ENCODE measurements at regions not wholly inside any gene's neighbourhood (a gene's known extent, or its start where the extent isn't known, plus 50 kb on each side); places are given as distances from the start of the nearest gene placed in this dataset.

DNA sequence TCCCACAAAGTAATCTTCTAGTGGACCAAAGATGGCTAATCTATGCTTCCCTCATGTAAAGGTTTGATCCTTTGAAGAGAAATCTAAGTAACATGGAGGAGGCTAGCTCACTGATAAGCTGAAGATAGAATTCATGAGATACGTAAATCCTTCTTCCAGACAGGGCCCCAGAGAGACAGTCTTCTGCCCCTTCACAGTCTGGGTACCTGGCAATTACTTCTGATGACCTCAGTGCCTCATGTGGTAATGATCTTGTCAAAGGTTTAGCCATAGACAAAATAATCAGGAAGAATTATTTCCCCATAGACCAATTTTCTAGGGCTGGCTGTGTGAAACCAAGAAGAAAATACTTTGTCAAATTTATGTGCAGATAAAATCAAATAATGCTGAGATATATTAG, 495.8 kb downstream of the METTL4 start:
- Mint-ChIP-seq H3K27me3 (ENCODE audit: low read depth) (no peaks in the 10 kb centered on the region), H3K4me3 (no peak overlapping the region), H3K27ac (no peak overlapping the region), H3K9me3 (no peaks in the 10 kb centered on the region), H3K4me1 (no peaks in the 10 kb centered on the region), H3K36me3 (no peaks in the 10 kb centered on the region)
- TF ChIP-seq, protein P1, sequence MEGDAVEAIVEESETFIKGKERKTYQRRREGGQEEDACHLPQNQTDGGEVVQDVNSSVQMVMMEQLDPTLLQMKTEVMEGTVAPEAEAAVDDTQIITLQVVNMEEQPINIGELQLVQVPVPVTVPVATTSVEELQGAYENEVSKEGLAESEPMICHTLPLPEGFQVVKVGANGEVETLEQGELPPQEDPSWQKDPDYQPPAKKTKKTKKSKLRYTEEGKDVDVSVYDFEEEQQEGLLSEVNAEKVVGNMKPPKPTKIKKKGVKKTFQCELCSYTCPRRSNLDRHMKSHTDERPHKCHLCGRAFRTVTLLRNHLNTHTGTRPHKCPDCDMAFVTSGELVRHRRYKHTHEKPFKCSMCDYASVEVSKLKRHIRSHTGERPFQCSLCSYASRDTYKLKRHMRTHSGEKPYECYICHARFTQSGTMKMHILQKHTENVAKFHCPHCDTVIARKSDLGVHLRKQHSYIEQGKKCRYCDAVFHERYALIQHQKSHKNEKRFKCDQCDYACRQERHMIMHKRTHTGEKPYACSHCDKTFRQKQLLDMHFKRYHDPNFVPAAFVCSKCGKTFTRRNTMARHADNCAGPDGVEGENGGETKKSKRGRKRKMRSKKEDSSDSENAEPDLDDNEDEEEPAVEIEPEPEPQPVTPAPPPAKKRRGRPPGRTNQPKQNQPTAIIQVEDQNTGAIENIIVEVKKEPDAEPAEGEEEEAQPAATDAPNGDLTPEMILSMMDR (IDR thresholded peaks at IDR 0.05; ENCODE audit: unreplicated experiment) = no peak
- no peak for DNase-seq (ENCODE audit: low spot score in 2 of 2, unreplicated experiment in 2 of 2)

DNA sequence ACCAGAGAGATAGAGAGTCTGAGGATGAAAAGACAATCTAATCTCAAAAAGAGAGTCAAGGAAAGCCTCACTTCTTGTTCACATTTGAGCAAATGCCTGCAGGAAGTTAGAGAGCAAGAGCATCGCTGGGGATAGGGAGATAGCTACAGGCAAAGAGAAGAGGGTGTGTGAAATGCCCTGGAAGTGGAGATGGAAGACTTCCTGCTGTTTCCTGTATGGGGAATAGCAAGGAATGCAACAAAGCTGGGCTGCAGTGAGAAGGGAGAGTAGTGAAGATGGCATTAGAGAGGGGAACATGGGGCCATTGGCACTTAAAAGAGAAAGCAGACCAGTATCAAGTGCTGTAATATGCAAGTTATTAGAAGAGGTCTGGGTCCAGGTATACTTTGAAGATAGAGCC, 488.6 kb downstream of the METTL4 start:
- no peaks in the 10 kb centered on the region for H3K9me3 Mint-ChIP-seq
- H3K4me1 Mint-ChIP-seq = no peaks in the 10 kb centered on the region
- no peaks in the 10 kb centered on the region for H3K27me3 Mint-ChIP-seq (ENCODE audit: low read depth)
- no peaks in the 10 kb centered on the region for H3K36me3 Mint-ChIP-seq
- no peak overlapping the region for H3K4me3 Mint-ChIP-seq
- no peak overlapping the region for H3K27ac Mint-ChIP-seq
- TF ChIP-seq, protein P1 (IDR thresholded peaks at IDR 0.05; ENCODE audit: unreplicated experiment) = no peak
- no peak for DNase-seq (ENCODE audit: low spot score in 2 of 2, unreplicated experiment in 2 of 2)

DNA sequence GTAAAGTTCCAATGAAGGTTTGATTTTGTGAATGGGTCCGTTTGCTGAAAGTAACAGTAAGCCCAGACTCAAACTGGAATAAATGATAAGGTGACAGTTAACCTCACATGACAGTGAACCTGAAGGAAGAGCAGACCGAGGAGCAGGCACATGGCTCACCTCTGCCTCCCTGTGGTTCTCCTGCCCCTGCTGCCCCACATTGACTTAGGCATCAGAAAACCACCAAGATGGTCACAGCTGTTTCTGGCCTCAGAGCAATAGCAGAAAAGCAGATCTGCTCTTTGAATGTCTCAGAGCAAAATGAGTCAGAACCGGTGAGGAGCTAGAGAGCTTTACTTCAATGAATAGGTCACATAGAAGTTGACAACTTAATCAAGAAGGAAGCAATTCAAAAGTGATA, 487.6 kb downstream of the METTL4 start:
- no peak overlapping the region for H3K27ac Mint-ChIP-seq
- TF ChIP-seq, protein P1 (IDR thresholded peaks at IDR 0.05; ENCODE audit: unreplicated experiment) = no peak
- H3K9me3 Mint-ChIP-seq = no peaks in the 10 kb centered on the region
- no peak overlapping the region for H3K4me3 Mint-ChIP-seq
- H3K4me1 Mint-ChIP-seq = no peaks in the 10 kb centered on the region
- no peaks in the 10 kb centered on the region for H3K27me3 Mint-ChIP-seq (ENCODE audit: low read depth)
- DNase-seq (ENCODE audit: low spot score in 2 of 2, unreplicated experiment in 2 of 2) = no peak
- no peaks in the 10 kb centered on the region for H3K36me3 Mint-ChIP-seq

DNA sequence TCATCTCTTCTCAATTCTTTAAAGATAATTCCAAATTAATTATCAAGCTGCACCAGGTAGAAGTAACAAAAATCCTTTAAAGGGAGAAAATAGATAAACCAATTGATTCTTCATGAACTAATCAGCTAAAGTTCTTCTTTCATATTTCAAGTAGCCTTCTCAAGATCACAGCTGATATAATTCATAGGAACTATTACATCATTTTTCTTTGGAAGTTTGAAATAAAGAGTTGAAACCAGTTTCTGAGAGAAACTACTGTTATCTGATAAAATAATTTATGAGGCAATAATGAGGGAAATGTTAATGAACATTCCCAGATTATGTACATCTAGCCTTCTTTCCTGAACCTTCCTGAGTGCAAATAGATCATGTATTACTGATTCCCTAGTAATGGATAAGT, 484.9 kb downstream of the METTL4 start:
- H3K36me3 Mint-ChIP-seq = no peaks in the 10 kb centered on the region
- no peak for DNase-seq (ENCODE audit: low spot score in 2 of 2, unreplicated experiment in 2 of 2)
- TF ChIP-seq, protein P1 (IDR thresholded peaks at IDR 0.05; ENCODE audit: unreplicated experiment) = no peak
- no peak overlapping the region for H3K27ac Mint-ChIP-seq
- H3K27me3 Mint-ChIP-seq (ENCODE audit: low read depth) = no peaks in the 10 kb centered on the region
- no peak overlapping the region for H3K4me3 Mint-ChIP-seq
- no peaks in the 10 kb centered on the region for H3K9me3 Mint-ChIP-seq
- peaks cover 3% of the 10 kb centered on the region for H3K4me1 Mint-ChIP-seq

DNA sequence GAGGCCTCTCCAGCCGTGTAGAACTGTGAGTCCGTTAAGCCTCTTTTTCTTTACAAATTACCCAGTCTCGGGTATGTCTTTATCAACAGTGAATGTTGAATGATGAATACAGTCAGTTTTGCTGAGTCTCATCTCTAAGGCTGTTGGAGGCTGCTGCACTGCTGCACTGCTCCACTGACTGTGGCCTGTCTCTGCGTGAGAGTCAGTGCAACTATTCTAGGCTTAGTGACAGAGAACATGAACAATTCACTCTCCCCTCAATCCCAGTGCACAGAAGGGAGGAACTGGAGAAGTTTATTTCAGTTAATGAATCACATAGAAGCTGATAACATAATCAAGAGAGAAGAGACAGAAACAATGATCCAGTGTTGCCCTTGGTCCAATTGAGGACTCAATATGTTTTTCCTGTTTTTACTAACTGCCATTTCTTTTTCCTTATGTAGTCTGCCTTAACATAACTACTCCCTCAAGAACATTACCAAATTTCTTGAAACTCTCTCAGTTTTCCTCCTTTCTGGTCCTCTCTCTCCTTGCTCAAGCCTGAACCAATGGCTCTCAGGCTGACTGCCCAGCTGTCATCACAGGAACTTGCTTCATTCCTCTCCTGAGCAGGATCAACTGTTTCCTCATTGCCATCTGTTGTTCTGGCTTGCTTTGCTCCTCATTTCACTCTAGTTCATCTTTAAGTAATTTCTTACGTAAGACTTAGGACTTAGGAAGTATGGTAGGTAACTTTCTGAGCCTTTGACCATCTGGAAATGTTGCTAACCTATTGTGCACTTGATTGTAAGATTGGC, 483.2 kb downstream of the METTL4 start:
- H3K27ac Mint-ChIP-seq = no peak overlapping the region
- H3K4me1 Mint-ChIP-seq = peaks cover 4% of the 10 kb centered on the region
- H3K4me3 Mint-ChIP-seq = no peak overlapping the region
- no peaks in the 10 kb centered on the region for H3K36me3 Mint-ChIP-seq
- TF ChIP-seq, protein P1 (IDR thresholded peaks at IDR 0.05; ENCODE audit: unreplicated experiment) = no peak
- H3K9me3 Mint-ChIP-seq = no peaks in the 10 kb centered on the region
- H3K27me3 Mint-ChIP-seq (ENCODE audit: low read depth) = no peaks in the 10 kb centered on the region
- DNase-seq (ENCODE audit: low spot score in 2 of 2, unreplicated experiment in 2 of 2) = no peak

All from mesothelial cell of epicardium (in vitro differentiated cells).